Activated CD4-positive, alpha-beta memory T cell treated with anti-CD3 and anti-CD28 coated beads, Interleukin-2, amount 10 ng/mL, durations not matched to agents 7 days and 5 days (primary cell): ENCODE measurements at regions not wholly inside any gene's neighbourhood (a gene's known extent, or its start where the extent isn't known, plus 50 kb on each side); places are given as distances from the start of the nearest gene placed in this dataset.

Source experiments
- CTCF ChIA-PET: fragments of 350-600 bp; sonication (Branson Sonifier 250); formaldehyde crosslinking; loops from one replicate; lab custom pipeline; 2021; ENCODE audit warnings: antibody characterized with exemption, inconsistent platforms; lab: Charles Lee
- POLR2A ChIA-PET: fragments of 350-600 bp; sonication (Branson Sonifier 250); formaldehyde crosslinking; loops from one replicate; lab custom pipeline; 2021; ENCODE audit warnings: antibody characterized with exemption; lab: Charles Lee
- DNase-seq: peaks from one replicate; pipeline ENCODE4 v3.0.0-alpha.2; 2020
- H3K27ac Mint-ChIP-seq: one replicate; pipeline ENCODE4 v1.8.0; 2021; ENCODE audit warnings: mild to moderate bottlenecking, mixed read lengths
- H3K27me3 Mint-ChIP-seq: one replicate; pipeline ENCODE4 v1.8.0; 2021; ENCODE audit warnings: mixed read lengths
- H3K36me3 Mint-ChIP-seq: one replicate; pipeline ENCODE4 v1.8.0; 2021; ENCODE audit warnings: low read depth, mixed read lengths
- H3K4me1 Mint-ChIP-seq: one replicate; pipeline ENCODE4 v1.8.0; 2021; ENCODE audit warnings: mixed read lengths
- H3K4me3 Mint-ChIP-seq: one replicate; pipeline ENCODE4 v1.8.0; 2021; ENCODE audit warnings: mild to moderate bottlenecking, mixed read lengths
- H3K9me3 Mint-ChIP-seq: one replicate; pipeline ENCODE4 v1.8.0; 2021; ENCODE audit warnings: mixed read lengths

DNA sequence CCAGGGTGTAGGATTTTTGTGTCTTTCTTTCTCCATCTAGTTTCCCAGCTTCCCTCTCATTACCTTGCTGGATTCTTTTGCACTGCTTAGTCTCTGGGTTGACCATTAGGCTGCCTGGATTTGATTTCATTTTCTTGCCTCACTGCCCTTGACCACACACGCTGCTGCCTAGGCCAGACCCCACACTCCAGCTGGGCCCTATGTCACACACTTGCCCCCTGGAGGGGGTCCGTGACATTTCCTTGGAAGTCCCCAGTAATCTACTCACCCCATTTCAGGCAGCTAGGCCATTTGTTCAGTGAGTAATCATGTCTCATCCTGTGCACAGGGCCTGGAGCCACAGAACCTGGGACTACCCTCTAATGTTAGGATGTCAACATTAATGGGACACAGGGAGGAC is 81.9 kb upstream of the SPON1 start:
- DNase-seq, result no peak
- Mint-ChIP-seq H3K27me3 (no peaks in the 10 kb centered on the region), H3K27ac (no peak overlapping the region), H3K36me3 (no peaks in the 10 kb centered on the region), H3K4me3 (no peak overlapping the region), H3K4me1 (peaks cover 7% of the 10 kb centered on the region), H3K9me3 (no peaks in the 10 kb centered on the region)
- ChIA-PET CTCF (no interaction called here), POLR2A (no interaction called here)

DNA sequence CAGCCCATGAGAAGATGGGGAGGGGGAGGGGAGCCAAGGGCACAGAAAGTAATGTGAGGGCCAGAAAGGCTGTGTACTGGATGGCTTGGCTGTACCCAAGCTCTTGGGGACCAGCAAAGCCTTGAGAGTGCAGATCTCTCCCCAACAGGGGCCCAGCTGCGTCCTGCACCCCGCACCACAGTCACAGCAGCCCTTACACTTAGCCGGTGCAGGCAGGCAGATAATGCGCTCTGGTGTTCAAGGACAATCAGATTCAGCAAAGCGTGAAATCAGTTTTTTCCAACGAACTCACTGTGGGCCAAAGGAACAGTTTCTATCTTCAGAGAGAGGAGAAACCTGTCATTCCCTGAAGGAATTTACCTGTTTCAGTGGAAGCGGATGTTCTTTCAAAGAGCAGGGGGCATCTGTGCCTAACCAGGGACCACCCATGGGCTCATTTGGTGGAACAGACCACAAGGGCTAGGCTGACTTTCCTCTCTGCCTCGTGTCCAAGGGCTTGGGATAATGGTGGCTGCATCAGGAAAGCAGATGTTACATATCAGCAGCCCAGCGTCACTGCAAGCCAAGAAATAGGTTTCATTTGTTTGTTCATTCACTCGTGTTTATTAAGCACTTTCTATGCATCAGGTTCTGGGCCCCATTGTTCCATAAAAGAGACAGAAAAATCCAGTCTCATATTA is 81.2 kb upstream of the SPON1 start:
- no peak for DNase-seq
- H3K27ac Mint-ChIP-seq, result no peak overlapping the region
- POLR2A ChIA-PET, result no interaction called here
- CTCF ChIA-PET, result no interaction called here
- H3K9me3 Mint-ChIP-seq, result no peaks in the 10 kb centered on the region
- H3K27me3 Mint-ChIP-seq, result no peaks in the 10 kb centered on the region
- no peak overlapping the region for H3K4me3 Mint-ChIP-seq
- H3K36me3 Mint-ChIP-seq, result no peaks in the 10 kb centered on the region
- H3K4me1 Mint-ChIP-seq, result peaks cover 7% of the 10 kb centered on the region

DNA sequence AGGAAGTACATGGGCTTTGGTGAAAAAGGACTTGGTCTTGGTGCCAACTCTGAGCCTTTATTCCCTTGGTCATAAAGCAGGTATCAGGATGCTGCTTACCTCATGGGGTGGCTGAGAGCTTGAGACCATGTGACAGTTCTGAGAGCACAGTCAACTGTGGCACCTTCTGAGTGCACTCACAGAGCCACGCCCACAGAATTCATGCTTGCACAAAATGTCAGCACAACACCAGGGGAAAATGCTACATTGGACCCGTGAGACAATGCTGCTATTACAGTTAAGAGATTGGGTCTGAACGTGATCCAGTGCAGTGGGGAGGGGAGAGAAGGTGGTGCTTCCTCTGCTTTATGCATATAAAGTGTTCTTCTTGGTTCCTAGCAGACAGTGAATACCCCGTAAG is 79.5 kb upstream of the SPON1 start:
- Mint-ChIP-seq H3K27me3 (peaks cover 3% of the 10 kb centered on the region), H3K36me3 (peaks cover 2% of the 10 kb centered on the region), H3K27ac (no peak overlapping the region), H3K4me3 (no peak overlapping the region), H3K9me3 (peaks cover 6% of the 10 kb centered on the region), H3K4me1 (peaks cover 7% of the 10 kb centered on the region)
- CTCF ChIA-PET, result no interaction called here
- POLR2A ChIA-PET, result interaction anchor here (0.9 kb wide), 1 partner anchor 42 kb away, joined by 3 read pairs; no protein-coding TSS in a partner anchor
- DNase-seq, result no peak

GRCh38 chr11:13883589-13883988 is 78.9 kb upstream of the SPON1 start:
- Mint-ChIP-seq H3K4me3 (no peak overlapping the region), H3K4me1 (peaks cover 7% of the 10 kb centered on the region), H3K27me3 (peaks cover 3% of the 10 kb centered on the region), H3K27ac (no peak overlapping the region), H3K36me3 (peaks cover 2% of the 10 kb centered on the region), H3K9me3 (peaks cover 6% of the 10 kb centered on the region)
- ChIA-PET CTCF (no interaction called here), POLR2A (no interaction called here)
- DNase-seq, result no peak

GRCh38 chr11:13884158-13884799 is 78.2 kb upstream of the SPON1 start:
- no peak for DNase-seq
- Mint-ChIP-seq H3K27me3 (peaks cover 3% of the 10 kb centered on the region), H3K27ac (no peak overlapping the region), H3K36me3 (peaks cover 2% of the 10 kb centered on the region), H3K9me3 (peaks cover 6% of the 10 kb centered on the region), H3K4me1 (peaks cover 7% of the 10 kb centered on the region), H3K4me3 (no peak overlapping the region)
- ChIA-PET POLR2A (no interaction called here), CTCF (no interaction called here)

- peaks cover 3% of the 10 kb centered on the region for H3K27me3 Mint-ChIP-seq
- no peak for DNase-seq
- H3K27ac Mint-ChIP-seq, result no peak overlapping the region
- H3K4me3 Mint-ChIP-seq, result no peak overlapping the region
- ChIA-PET POLR2A (no interaction called here), CTCF (interaction anchor here (1.2 kb wide), 1 partner anchor 12 kb away, joined by 3 read pairs; no protein-coding TSS in a partner anchor)
- peaks cover 6% of the 10 kb centered on the region for H3K9me3 Mint-ChIP-seq
- H3K4me1 Mint-ChIP-seq, result peaks cover 7% of the 10 kb centered on the region
- peaks cover 2% of the 10 kb centered on the region for H3K36me3 Mint-ChIP-seq
These were observed 77.4 kb upstream of the SPON1 start for GRCh38 chr11:13885083-13885482.

DNA sequence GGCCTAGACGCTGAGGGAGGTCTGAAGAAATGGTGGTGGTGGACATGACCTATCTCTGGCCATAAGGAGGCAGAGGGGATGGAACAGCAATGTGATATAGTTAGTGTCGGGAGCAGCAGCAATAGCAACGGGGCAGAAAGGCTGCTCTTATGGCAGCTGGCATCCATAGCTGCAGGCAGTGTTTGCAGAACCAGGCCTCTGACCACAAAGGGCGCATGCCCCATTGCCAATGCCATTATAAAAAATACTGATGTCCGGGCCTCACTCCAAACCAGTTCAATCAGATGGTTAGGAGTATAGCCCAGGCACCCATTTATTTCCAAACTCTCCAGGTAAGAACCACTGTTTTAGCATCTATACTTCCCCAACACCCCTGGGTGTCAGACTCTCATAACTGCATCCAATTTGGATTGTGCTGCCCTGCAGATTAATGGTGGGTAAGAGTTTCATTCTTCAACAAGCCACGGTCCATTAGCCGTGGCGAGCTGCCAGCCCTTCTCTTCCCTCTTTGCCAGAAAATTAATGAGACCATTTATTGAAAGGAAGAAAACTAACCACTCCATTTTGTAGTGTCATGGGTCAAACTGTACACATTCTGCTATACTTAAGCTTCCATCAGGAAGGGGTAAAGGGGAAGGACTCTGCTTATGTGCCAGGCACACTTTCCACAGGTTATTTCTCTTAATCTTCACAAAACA is 72.8 kb upstream of the SPON1 start:
- POLR2A ChIA-PET, result no interaction called here
- Mint-ChIP-seq H3K36me3 (peaks cover 2% of the 10 kb centered on the region), H3K27ac (no peak overlapping the region), H3K4me3 (no peak overlapping the region), H3K4me1 (no peaks in the 10 kb centered on the region), H3K27me3 (peaks cover 3% of the 10 kb centered on the region), H3K9me3 (peaks cover 6% of the 10 kb centered on the region)
- CTCF ChIA-PET, result no interaction called here
- DNase-seq, result no peak

GRCh38 chr11:13891911-13892310 is 70.6 kb upstream of the SPON1 start:
- CTCF ChIA-PET, result no interaction called here

GRCh38 chr11:13896175-13896980 is 66.1 kb upstream of the SPON1 start:
- POLR2A ChIA-PET, result no interaction called here
- Mint-ChIP-seq H3K27me3 (peaks cover 7% of the 10 kb centered on the region), H3K36me3 (no peaks in the 10 kb centered on the region), H3K9me3 (no peaks in the 10 kb centered on the region), H3K4me1 (no peaks in the 10 kb centered on the region), H3K27ac (no peak overlapping the region), H3K4me3 (no peak overlapping the region)
- DNase-seq, result no peak
- CTCF ChIA-PET, result no interaction called here

More at GRCh38 chr11:13891911-13892310, 70.6 kb upstream of the SPON1 start:
- Mint-ChIP-seq H3K9me3 (peaks cover 1% of the 10 kb centered on the region), H3K36me3 (peaks cover under 1% of the 10 kb centered on the region), H3K27me3 (peaks cover under 1% of the 10 kb centered on the region), H3K4me3 (no peak overlapping the region), H3K27ac (no peak overlapping the region), H3K4me1 (no peaks in the 10 kb centered on the region)
- no peak for DNase-seq
- POLR2A ChIA-PET, result no interaction called here

GRCh38 chr11:13896981-13897353 is 65.6 kb upstream of the SPON1 start:
- no peak overlapping the region for H3K27ac Mint-ChIP-seq
- no peak for DNase-seq
- H3K4me3 Mint-ChIP-seq, result no peak overlapping the region
- H3K36me3 Mint-ChIP-seq, result no peaks in the 10 kb centered on the region
- H3K4me1 Mint-ChIP-seq, result no peaks in the 10 kb centered on the region
- H3K9me3 Mint-ChIP-seq, result no peaks in the 10 kb centered on the region
- POLR2A ChIA-PET, result no interaction called here
- H3K27me3 Mint-ChIP-seq, result peaks cover 7% of the 10 kb centered on the region
- CTCF ChIA-PET, result no interaction called here

- Mint-ChIP-seq H3K4me1 (no peaks in the 10 kb centered on the region), H3K36me3 (no peaks in the 10 kb centered on the region), H3K27ac (no peak overlapping the region), H3K4me3 (no peak overlapping the region), H3K9me3 (no peaks in the 10 kb centered on the region), H3K27me3 (peaks cover 7% of the 10 kb centered on the region)
- CTCF ChIA-PET, result no interaction called here
- no peak for DNase-seq
- POLR2A ChIA-PET, result no interaction called here
These were observed 64.8 kb upstream of the SPON1 start for GRCh38 chr11:13897646-13898276.

DNA sequence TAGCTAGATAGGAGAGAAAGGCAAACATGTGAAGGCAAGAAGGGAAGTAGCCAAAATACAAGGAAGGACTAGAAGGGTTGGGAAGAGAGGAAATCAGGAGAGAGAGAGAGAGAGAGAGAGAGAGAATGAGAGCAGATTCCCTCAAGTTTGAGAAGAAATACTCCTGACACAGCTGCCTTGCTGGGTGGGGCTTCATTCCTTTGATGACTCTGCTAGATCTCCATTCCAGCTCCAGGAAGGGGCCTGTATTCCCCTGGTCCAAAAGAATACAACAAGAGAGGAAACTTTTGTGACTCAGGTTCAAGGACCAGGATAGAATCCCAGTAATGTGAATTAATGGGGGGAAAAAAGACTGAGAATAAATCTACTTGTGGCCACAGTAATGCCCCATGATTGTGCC is 62.9 kb upstream of the SPON1 start:
- Mint-ChIP-seq H3K4me3 (no peak overlapping the region), H3K9me3 (no peaks in the 10 kb centered on the region), H3K36me3 (no peaks in the 10 kb centered on the region), H3K4me1 (no peaks in the 10 kb centered on the region), H3K27me3 (peaks cover 7% of the 10 kb centered on the region), H3K27ac (no peak overlapping the region)
- POLR2A ChIA-PET, result no interaction called here
- no peak for DNase-seq
- CTCF ChIA-PET, result no interaction called here
